K562 (cell line): ENCODE measurements at regions not wholly inside any gene's neighbourhood (a gene's known extent, or its start where the extent isn't known, plus 50 kb on each side); places are given as distances from the start of the nearest gene placed in this dataset.

Experiments used
- ATAC-seq: fragments of 200-7000 bp; cut with Tn5 transposase; 3 replicates; pipeline ENCODE4 v1.9.1; 2020; ENCODE audit warnings: moderate library complexity
- BruUV-seq: library from RNA; stranded (reverse); fragments of 400-500 nt; replicated peaks from 2 replicates; lab custom pipeline; 2021; lab: Mats Ljungman, UMichigan
- CTCF ChIA-PET: fragments of 300-600 bp; formaldehyde crosslinking; extraction: SDS; loops from one replicate; lab custom pipeline; 2021; ENCODE audit warnings: low intra/inter-chr PET ratio; lab: Yijun Ruan, JAX
- POLR2A ChIA-PET: fragments of 300-600, 350-650 bp; sonication (Branson Sonifier 250); formaldehyde crosslinking; extraction: SDS; loops from one replicate; lab custom pipeline; 2021; ENCODE audit warnings: antibody characterized with exemption, inconsistent platforms; lab: Yijun Ruan, JAX
- DNase-seq, 4 experiments: peaks; one replicate each; pipeline versions ENCODE4 v3.0.0 to v3.0.0-alpha.2; 2011 to 2018; ENCODE audit warnings: low spot score in 3 of 4, mixed read lengths in 3 of 4; ENCODE audit errors: extremely low read depth in 1 of 4
- FAIRE-seq: peaks from 2 replicates; lab custom pipeline; 2011; peaks lifted over from hg19 to GRCh38; lab: Jason Lieb, UNC
- H2AFZ ChIP-seq: 2 replicates; pipeline ENCODE4 v1.6.0; 2011; ENCODE audit warnings: low read depth, low read length, control low read depth, inconsistent platforms
- H3K27ac ChIP-seq: fragments of 200-600 bp; 3 replicates; pipeline ENCODE4 v1.8.0; 2011; ENCODE audit warnings: low read depth, mild to moderate bottlenecking, control low read depth, inconsistent platforms, low read length, moderate library complexity, mixed read lengths; ENCODE audit errors: extremely low read depth
- H3K27me3 ChIP-seq, 2 experiments: fragments of 300-600 bp in 1 of 2; 2 replicates in 1 of 2; 3 replicates in 1 of 2; pipeline versions ENCODE4 v1.6.0 to v1.8.0; 2011; ENCODE audit warnings: inconsistent platforms in 2 of 2, low read length in 2 of 2, mild to moderate bottlenecking in 1 of 2, mixed read lengths in 1 of 2, moderate library complexity in 1 of 2; ENCODE audit not compliant: control insufficient read depth in 2 of 2, insufficient read depth in 2 of 2
- H3K36me3 ChIP-seq: fragments of 300-600 bp; 3 replicates; pipeline ENCODE4 v1.8.0; 2011; ENCODE audit warnings: mild to moderate bottlenecking, low read length, inconsistent platforms; ENCODE audit not compliant: control insufficient read depth, insufficient read depth
- H3K4me1 ChIP-seq, 2 experiments: fragments of 200-600 bp in 1 of 2; replicated peaks in 1 of 2; 2 replicates in 1 of 2; 3 replicates in 1 of 2; pipeline versions ENCODE4 v1.5.1 to v1.8.0; 2011; ENCODE audit warnings: inconsistent platforms in 2 of 2, low read length in 2 of 2, mild to moderate bottlenecking in 1 of 2, mixed read lengths in 1 of 2, moderate library complexity in 1 of 2; ENCODE audit not compliant: control insufficient read depth in 2 of 2, insufficient read depth in 2 of 2
- H3K4me2 ChIP-seq: 2 replicates; pipeline ENCODE4 v1.6.1; 2011; ENCODE audit warnings: low read length, control low read depth, inconsistent platforms, mixed read lengths; ENCODE audit not compliant: insufficient read depth
- H3K4me3 ChIP-seq: fragments of 200-600 bp; sonication (generic), shearing (Covaris generic); 2 replicates; pipeline ENCODE4 v1.5.1; 2016; ENCODE audit warnings: control low read depth, inconsistent platforms
- H3K79me2 ChIP-seq: fragments of 200-600 bp; 3 replicates; pipeline ENCODE4 v1.8.0; 2011; ENCODE audit warnings: low read length, inconsistent platforms; ENCODE audit not compliant: control insufficient read depth, insufficient read depth
- H3K9ac ChIP-seq, 2 experiments: 2 replicates each; pipeline versions ENCODE4 v1.6.0 to v1.6.1; 2011; ENCODE audit warnings: low read depth in 2 of 2, low read length in 2 of 2, control low read depth in 1 of 2, inconsistent platforms in 1 of 2, mild to moderate bottlenecking in 1 of 2, mixed read lengths in 1 of 2; ENCODE audit not compliant: insufficient read depth in 1 of 2
- H3K9me1 ChIP-seq: one replicate; pipeline ENCODE4 v1.6.0; 2011; ENCODE audit warnings: inconsistent platforms, mild to moderate bottlenecking, low read length, moderate library complexity; ENCODE audit not compliant: control insufficient read depth, insufficient read depth
- H3K9me3 ChIP-seq: replicated peaks from 2 replicates; pipeline ENCODE4 v1.5.1; 2011; ENCODE audit warnings: low read depth, low read length, inconsistent platforms; ENCODE audit not compliant: control insufficient read depth, insufficient read depth
- H4K20me1 ChIP-seq: replicated peaks from 2 replicates; pipeline ENCODE4 v1.6.1; 2011; ENCODE audit warnings: low read length, inconsistent platforms, mixed read lengths; ENCODE audit not compliant: control insufficient read depth, insufficient read depth
- PYGO2 ChIP-seq: fragments of 450-650 bp; IDR thresholded peaks from 2 replicates; pipeline ENCODE4 v1.6.1; 2016; ENCODE audit warnings: mild to moderate bottlenecking, missing genetic modification characterization, moderate library complexity, missing compliant biosample characterization
- RBM15 ChIP-seq: fragments of 200-400 bp; formaldehyde crosslinking; IDR thresholded peaks from 2 replicates; pipeline ENCODE4 v1.6.1; 2018; ENCODE audit warnings: mild to moderate bottlenecking, low read length, moderate library complexity; ENCODE audit not compliant: insufficient read depth
- SETDB1 ChIP-seq: IDR thresholded peaks from one replicate; pipeline ENCODE4 v1.6.1; 2012; ENCODE audit warnings: low read length, control low read depth, inconsistent platforms
- ZNF140 ChIP-seq: fragments of 250-450 bp; sonication (Bioruptor Pico); IDR thresholded peaks from 2 replicates; pipeline ENCODE4 v1.8.0; 2021; ENCODE audit warnings: moderate library complexity, mild to moderate bottlenecking, inconsistent platforms
- WGBS: fragments of 100-300 bp; shearing (Covaris generic); methylation state at CpG from one replicate; pipeline ENCODE4 v1.1.6; 2016; ENCODE audit warnings: low coverage, mixed read lengths; ENCODE audit not compliant: insufficient coverage; ENCODE audit errors: missing lambda C conversion rate; 5-methylcytosine and 5-hydroxymethylcytosine counted together
- in situ Hi-C: fragments of 300-500 bp; cut with MboI; formaldehyde crosslinking; loops from 4 replicates; pipeline ENCODE4 v1.15.0; 2018; ENCODE audit warnings: inconsistent platforms, mixed read lengths
- intact Hi-C: fragments of 100-400 bp; cut with micrococcal nuclease; formaldehyde crosslinking; loops from 2 replicates; pipeline ENCODE4 v1.14.2; 2022
- TF ChIP-seq, protein P1 (sequence below), 3 experiments: IDR thresholded peaks in 2 of 3; conservative IDR thresholded peaks in 1 of 3; 2 replicates each; pipeline ENCODE4 v1.5.1; 2011 to 2012; ENCODE audit warnings: low read length in 3 of 3, mild to moderate bottlenecking in 3 of 3, control low read depth in 2 of 3, improper control_type of control experiment in 1 of 3, inconsistent platforms in 1 of 3, low read depth in 1 of 3, mixed read lengths in 1 of 3, moderate library complexity in 1 of 3; ENCODE audit not compliant: insufficient read depth in 2 of 3
- TF ChIP-seq, protein P2 (sequence below): fragments of 450-650 bp; formaldehyde crosslinking; IDR thresholded peaks from 2 replicates; pipeline ENCODE4 v1.4.0; 2020; ENCODE audit warnings: mild to moderate bottlenecking, moderate library complexity
- TF ChIP-seq, protein P3 (sequence below): fragments of 450-650 bp; formaldehyde crosslinking; IDR thresholded peaks from 2 replicates; pipeline ENCODE4 v1.4.0; 2020; ENCODE audit warnings: mild to moderate bottlenecking, moderate library complexity
- TF ChIP-seq, protein P4 (sequence below): fragments of 200-400 bp; formaldehyde crosslinking; IDR thresholded peaks from 2 replicates; pipeline ENCODE4 v1.6.1; 2017; ENCODE audit warnings: mild to moderate bottlenecking, low read depth, low read length, moderate library complexity
- TF ChIP-seq, protein P5 (sequence below): IDR thresholded peaks from 2 replicates; pipeline ENCODE4 v1.6.1; 2014; ENCODE audit warnings: antibody characterized with exemption
- TF ChIP-seq, protein P6 (sequence below): fragments of 450-650 bp; IDR thresholded peaks from 2 replicates; pipeline ENCODE4 v1.6.1; 2018; ENCODE audit warnings: mild to moderate bottlenecking, low read depth; ENCODE audit not compliant: partially characterized antibody

DNA sequence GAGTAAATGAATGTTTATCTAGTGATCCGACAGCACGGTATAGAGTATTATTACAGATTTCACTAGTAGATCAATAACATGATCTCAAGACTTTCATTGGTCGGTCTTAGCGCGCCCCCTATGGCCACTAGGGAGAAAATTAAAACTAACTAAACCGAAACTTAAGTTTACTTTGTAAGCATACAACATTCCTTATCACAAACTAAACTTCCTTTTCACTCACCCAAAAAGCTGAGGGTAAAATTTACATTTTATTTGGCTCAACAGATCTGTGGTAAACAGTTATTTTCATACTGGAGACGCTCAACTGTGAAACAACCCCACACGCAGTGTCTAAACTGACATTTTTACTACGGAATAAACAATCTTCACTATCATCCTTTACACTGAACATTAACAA lies 215.6 kb upstream of the MAP2 start (continued):
- TF ChIP-seq, protein P1, sequence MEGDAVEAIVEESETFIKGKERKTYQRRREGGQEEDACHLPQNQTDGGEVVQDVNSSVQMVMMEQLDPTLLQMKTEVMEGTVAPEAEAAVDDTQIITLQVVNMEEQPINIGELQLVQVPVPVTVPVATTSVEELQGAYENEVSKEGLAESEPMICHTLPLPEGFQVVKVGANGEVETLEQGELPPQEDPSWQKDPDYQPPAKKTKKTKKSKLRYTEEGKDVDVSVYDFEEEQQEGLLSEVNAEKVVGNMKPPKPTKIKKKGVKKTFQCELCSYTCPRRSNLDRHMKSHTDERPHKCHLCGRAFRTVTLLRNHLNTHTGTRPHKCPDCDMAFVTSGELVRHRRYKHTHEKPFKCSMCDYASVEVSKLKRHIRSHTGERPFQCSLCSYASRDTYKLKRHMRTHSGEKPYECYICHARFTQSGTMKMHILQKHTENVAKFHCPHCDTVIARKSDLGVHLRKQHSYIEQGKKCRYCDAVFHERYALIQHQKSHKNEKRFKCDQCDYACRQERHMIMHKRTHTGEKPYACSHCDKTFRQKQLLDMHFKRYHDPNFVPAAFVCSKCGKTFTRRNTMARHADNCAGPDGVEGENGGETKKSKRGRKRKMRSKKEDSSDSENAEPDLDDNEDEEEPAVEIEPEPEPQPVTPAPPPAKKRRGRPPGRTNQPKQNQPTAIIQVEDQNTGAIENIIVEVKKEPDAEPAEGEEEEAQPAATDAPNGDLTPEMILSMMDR (IDR thresholded peaks at IDR 0.05 in 2 of 3, conservative IDR thresholded peaks at IDR 0.05 in 1 of 3; ENCODE audit: insufficient read depth in 2 of 3, low read depth in 1 of 3, low read length in 3 of 3) = peak; percentile 15 to 70 (median 48); a peak in 4 of 6 replicates
- TF ChIP-seq, protein P2, sequence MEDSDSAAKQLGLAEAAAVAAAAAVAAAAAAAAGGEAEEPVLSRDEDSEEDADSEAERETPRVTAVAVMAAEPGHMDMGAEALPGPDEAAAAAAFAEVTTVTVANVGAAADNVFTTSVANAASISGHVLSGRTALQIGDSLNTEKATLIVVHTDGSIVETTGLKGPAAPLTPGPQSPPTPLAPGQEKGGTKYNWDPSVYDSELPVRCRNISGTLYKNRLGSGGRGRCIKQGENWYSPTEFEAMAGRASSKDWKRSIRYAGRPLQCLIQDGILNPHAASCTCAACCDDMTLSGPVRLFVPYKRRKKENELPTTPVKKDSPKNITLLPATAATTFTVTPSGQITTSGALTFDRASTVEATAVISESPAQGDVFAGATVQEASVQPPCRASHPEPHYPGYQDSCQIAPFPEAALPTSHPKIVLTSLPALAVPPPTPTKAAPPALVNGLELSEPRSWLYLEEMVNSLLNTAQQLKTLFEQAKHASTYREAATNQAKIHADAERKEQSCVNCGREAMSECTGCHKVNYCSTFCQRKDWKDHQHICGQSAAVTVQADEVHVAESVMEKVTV (CRISPR knock-in tag) = peak; percentile 65

DNA sequence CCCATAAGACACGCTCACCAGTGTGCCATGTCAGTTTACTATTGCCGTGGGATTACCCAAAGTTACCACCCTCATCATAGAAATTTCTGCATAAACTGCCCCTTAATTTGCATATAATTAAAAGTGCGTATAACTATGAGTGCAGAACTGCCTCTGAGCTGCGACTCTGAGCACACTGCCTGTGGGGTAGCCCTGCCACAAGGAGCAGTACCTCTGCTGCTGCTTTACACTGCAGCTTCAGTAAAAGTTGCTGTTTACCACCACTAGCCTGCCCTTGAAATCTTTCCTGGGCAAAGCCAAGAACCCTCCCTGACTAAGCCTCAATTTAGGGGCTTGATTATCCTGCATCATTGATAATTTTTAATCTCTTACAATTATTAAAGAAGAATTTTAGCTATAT lies 213.9 kb upstream of the MAP2 start:
- no TSS peak for BruUV-seq
- in situ Hi-C loops = loop anchor here (25.0 kb wide), 1 partner anchor 798 kb away; the partner anchor contains the start of gene PTH2R
- ATAC-seq = no peak
- TF ChIP-seq SETDB1 (no peak), ZNF140 (CRISPR knock-in tag) (no peak), PYGO2 (no peak), RBM15 (no peak)
- TF ChIP-seq, protein P3, sequence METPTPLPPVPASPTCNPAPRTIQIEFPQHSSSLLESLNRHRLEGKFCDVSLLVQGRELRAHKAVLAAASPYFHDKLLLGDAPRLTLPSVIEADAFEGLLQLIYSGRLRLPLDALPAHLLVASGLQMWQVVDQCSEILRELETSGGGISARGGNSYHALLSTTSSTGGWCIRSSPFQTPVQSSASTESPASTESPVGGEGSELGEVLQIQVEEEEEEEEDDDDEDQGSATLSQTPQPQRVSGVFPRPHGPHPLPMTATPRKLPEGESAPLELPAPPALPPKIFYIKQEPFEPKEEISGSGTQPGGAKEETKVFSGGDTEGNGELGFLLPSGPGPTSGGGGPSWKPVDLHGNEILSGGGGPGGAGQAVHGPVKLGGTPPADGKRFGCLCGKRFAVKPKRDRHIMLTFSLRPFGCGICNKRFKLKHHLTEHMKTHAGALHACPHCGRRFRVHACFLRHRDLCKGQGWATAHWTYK (CRISPR knock-in tag) = no peak
- TF ChIP-seq, protein P4, sequence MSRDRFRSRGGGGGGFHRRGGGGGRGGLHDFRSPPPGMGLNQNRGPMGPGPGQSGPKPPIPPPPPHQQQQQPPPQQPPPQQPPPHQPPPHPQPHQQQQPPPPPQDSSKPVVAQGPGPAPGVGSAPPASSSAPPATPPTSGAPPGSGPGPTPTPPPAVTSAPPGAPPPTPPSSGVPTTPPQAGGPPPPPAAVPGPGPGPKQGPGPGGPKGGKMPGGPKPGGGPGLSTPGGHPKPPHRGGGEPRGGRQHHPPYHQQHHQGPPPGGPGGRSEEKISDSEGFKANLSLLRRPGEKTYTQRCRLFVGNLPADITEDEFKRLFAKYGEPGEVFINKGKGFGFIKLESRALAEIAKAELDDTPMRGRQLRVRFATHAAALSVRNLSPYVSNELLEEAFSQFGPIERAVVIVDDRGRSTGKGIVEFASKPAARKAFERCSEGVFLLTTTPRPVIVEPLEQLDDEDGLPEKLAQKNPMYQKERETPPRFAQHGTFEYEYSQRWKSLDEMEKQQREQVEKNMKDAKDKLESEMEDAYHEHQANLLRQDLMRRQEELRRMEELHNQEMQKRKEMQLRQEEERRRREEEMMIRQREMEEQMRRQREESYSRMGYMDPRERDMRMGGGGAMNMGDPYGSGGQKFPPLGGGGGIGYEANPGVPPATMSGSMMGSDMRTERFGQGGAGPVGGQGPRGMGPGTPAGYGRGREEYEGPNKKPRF = no peak
- TF ChIP-seq, protein P5, sequence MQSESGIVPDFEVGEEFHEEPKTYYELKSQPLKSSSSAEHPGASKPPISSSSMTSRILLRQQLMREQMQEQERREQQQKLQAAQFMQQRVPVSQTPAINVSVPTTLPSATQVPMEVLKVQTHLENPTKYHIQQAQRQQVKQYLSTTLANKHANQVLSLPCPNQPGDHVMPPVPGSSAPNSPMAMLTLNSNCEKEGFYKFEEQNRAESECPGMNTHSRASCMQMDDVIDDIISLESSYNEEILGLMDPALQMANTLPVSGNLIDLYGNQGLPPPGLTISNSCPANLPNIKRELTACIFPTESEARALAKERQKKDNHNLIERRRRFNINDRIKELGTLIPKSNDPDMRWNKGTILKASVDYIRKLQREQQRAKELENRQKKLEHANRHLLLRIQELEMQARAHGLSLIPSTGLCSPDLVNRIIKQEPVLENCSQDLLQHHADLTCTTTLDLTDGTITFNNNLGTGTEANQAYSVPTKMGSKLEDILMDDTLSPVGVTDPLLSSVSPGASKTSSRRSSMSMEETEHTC = no peak
- TF ChIP-seq, protein P6, sequence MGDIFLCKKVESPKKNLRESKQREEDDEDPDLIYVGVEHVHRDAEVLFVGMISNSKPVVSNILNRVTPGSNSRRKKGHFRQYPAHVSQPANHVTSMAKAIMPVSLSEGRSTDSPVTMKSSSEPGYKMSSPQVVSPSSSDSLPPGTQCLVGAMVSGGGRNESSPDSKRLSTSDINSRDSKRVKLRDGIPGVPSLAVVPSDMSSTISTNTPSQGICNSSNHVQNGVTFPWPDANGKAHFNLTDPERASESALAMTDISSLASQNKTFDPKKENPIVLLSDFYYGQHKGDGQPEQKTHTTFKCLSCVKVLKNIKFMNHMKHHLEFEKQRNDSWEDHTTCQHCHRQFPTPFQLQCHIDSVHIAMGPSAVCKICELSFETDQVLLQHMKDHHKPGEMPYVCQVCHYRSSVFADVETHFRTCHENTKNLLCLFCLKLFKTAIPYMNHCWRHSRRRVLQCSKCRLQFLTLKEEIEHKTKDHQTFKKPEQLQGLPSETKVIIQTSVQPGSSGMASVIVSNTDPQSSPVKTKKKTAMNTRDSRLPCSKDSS = no peak

More for the DNA sequence above, 213.9 kb upstream of the MAP2 start:
- Histone ChIP-seq H3K4me1 (peaks cover 0 to 6% of the 10 kb centered on the region in 2 experiments; a peak in 1 of 5 replicates), H3K79me2 (no peaks in the 10 kb centered on the region), H3K9me3 (no peaks in the 10 kb centered on the region), H3K9ac (no peak overlapping the region), H2AFZ (no peak overlapping the region), H3K9me1 (no peaks in the 10 kb centered on the region), H3K36me3 (no peaks in the 10 kb centered on the region), H3K4me2 (no peak overlapping the region), H3K27ac (no peak overlapping the region), H3K4me3 (no peak overlapping the region), H4K20me1 (no peaks in the 10 kb centered on the region), H3K27me3 (no peaks in the 10 kb centered on the region)
- POLR2A ChIA-PET = no interaction called here
- CTCF ChIA-PET = no interaction called here
- FAIRE-seq = no peak
- intact Hi-C loops = loop anchor here (5.0 kb wide), 1 partner anchor 388 kb away; no protein-coding TSS in a partner anchor
- WGBS = 7% methylated on average over 4 of the region's 4 CpGs
- DNase-seq = no peak
